ENCODE measurements at regions not wholly inside any gene's neighbourhood (a gene's known extent, or its start where the extent isn't known, plus 50 kb on each side); places are given as distances from the start of the nearest gene placed in this dataset.

GRCh38 chr14:81655423-81656314 lies 122.0 kb upstream of the SEL1L start:
- Histone ChIP-seq H2AFZ (ENCODE audit: low read depth, low read length) (no peak overlapping the region), H3K27me3 (ENCODE audit: control insufficient read depth in 2 of 2, insufficient read depth in 2 of 2, low read length in 2 of 2) (no peaks in the 10 kb centered on the region), H3K9me3 (replicated peaks; ENCODE audit: control insufficient read depth, insufficient read depth, low read length) (peaks cover under 1% of the 10 kb centered on the region), H4K20me1 (replicated peaks; ENCODE audit: control insufficient read depth, extremely low read depth, insufficient read depth, low read length) (no peaks in the 10 kb centered on the region), H3K9ac (replicated peaks; ENCODE audit: extremely low read depth, insufficient read depth, low read length) (no peak overlapping the region), H3K4me1 (ENCODE audit: control insufficient read depth, extremely low read depth, insufficient read depth, low read length) (no peaks in the 10 kb centered on the region), H3K36me3 (ENCODE audit: control insufficient read depth in 2 of 2, extremely low read depth in 1 of 2, insufficient read depth in 2 of 2, low read length in 2 of 2) (no peaks in the 10 kb centered on the region), H3K27ac (ENCODE audit: insufficient read depth, low read depth, low read length) (no peak overlapping the region), H3K79me2 (ENCODE audit: control insufficient read depth, insufficient read depth, low read length) (no peaks in the 10 kb centered on the region), H3K9me1 (replicated peaks; ENCODE audit: control insufficient read depth, extremely low read depth, insufficient read depth, low read length) (no peaks in the 10 kb centered on the region), H3K4me2 (ENCODE audit: insufficient read depth, low read length) (no peak overlapping the region), H3K4me3 (replicated peaks in 1 of 3; ENCODE audit: insufficient read depth in 1 of 3, low read depth in 1 of 3, low read length in 3 of 3) (no peak overlapping the region)
- dilution Hi-C loops (cut with MboI; ENCODE audit: extremely low pct_ligation_motif_present, low sequenced_read_pairs) (no loop called here), intact Hi-C loops (cut with micrococcal nuclease) (no loop called here)
- BruUV-seq (replicated peaks): no TSS peak
- FAIRE-seq (no peak), DNase-seq (ENCODE audit: low read depth, low spot score) (no peak)
- ChIA-PET POLR2A (no interaction called here), CTCF (no interaction called here)
- TF ChIP-seq CTCF (IDR thresholded peaks at IDR 0.05; ENCODE audit: extremely low read depth in 1 of 2, insufficient read depth in 1 of 2, low read depth in 1 of 2, low read length in 2 of 2): no peak
- no peak for TF ChIP-seq FOS (IDR thresholded peaks at IDR 0.05; ENCODE audit: borderline replicate concordance, insufficient read depth, low read length)
- TF ChIP-seq EZH2 (IDR thresholded peaks at IDR 0.05; ENCODE audit: borderline replicate concordance, low read depth, low read length, severe bottlenecking): no peak
- TF ChIP-seq POLR2AphosphoS5 (IDR thresholded peaks at IDR 0.05; ENCODE audit: insufficient read depth, low read depth, low read length): no peak
- no peak for TF ChIP-seq MYC (IDR thresholded peaks at IDR 0.05; ENCODE audit: low read depth, low read length)
- TF ChIP-seq POLR2A (IDR thresholded peaks at IDR 0.05; ENCODE audit: low read depth, low read length): no peak
